Frontal cortex (tissue), 3 donors: ENCODE measurements at regions not wholly inside any gene's neighbourhood (a gene's known extent, or its start where the extent isn't known, plus 50 kb on each side); places are given as distances from the start of the nearest gene placed in this dataset.
"Not testable (repeated sequence)": the region's sequence is repeated elsewhere in the genome, so short reads cannot be mapped to it uniquely, and the experiment has no call there.

Experiments
- DNase-seq, 2 donors: peaks; one replicate each; pipeline ENCODE4 v3.0.0; 2012; ENCODE audit warnings: low spot score in 2 of 2
- FAIRE-seq: peaks from 2 replicates; lab custom pipeline; 2012; peaks lifted over from hg19 to GRCh38; lab: Jason Lieb, UNC
- donor health status: control.
- donor health status: control.
- donor health status: control.

DNA sequence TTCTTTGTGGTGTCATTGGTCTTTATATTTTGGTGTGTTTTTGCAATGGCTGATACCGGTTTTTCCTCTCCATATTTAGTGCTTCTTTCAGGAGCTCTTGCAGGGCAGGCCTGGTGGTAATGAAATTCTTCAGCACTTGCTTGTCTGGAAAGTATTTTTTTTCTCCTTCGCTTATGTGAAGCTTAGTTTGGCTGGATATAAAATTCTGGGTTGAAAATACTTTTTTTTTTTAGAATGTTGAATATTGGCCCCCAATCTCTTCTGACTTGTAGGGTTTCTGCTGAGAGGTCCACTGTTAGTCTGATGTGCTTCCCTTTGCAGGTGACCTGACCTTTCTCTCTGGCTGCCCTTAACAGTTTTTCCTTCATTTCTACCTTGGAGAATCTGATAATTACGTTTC, 82.7 kb downstream of the XCL2 start:
- FAIRE-seq, DNase-seq: not testable (repeated sequence)

DNA sequence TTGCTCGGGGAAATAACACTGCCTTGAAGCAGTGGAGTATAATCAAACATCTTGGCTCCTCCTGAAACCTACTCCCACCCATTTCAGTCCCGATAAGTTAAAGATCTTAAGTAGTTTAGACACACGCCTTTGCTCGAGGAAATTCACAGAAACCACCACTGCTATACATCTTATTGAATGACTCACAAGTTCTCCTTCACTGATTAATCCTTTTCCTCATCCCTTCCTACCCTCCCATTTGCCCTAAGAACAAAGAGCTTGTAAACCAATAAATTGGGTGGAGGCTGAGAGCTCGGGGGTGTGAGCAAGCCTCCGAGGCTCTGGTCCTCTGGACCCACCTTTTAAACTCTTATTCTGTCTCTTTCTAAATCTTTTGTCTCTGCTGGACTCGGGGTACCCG, 86.5 kb downstream of the XCL2 start:
- DNase-seq = not testable (repeated sequence)

DNA sequence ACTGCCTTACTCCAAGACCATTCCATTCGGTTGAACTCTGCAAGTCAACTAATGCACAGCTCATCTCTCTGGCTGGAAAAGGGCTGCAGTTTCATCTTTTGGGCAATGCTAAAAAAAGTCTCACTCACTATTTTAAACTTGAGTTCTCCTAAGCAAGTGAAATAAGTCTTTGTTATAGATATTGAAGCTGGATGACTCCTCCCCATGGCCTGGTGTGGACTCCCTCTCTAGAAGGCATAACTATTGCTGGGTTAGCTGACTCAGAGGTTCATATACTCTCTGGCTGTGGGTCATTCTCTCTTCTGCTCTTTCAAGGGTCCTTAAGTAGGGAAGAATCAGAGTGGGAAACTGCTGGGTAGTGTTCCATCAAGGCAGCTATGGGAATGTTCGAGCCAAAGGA, 88.0 kb downstream of the XCL2 start:
- no peak for DNase-seq
- FAIRE-seq = no peak

More for the DNA sequence above, 86.5 kb downstream of the XCL2 start:
- FAIRE-seq = not testable (repeated sequence)

DNA sequence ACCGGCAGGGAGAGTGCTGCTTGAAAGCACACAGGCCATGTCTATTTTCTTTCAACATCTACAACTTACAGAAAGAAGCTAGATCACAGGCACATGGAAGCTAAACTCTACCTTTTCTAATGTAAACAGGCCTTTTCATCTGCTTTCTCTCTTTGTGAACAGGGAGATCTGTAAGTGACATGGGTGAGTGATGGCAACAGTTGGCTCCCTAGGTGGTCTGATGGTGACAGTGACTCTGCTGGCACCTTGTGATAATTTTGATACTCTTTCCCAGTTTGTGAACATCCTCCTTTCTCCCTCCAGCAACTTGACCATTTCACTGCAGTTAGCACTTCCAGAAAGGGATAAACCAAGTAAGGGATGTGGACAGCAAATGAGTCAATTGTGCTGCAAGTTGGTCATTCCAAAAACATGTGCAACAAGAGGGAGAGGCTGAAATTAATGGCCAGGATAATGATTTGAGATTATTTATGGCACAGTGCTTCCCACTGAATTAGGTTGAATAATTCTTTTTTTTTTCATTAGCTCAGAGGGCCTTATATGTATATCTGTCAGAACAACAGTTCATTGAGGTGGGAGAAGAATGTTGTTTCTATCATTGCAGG, 89.5 kb downstream of the XCL2 start:
- DNase-seq = no peak
- FAIRE-seq = no peak

DNA sequence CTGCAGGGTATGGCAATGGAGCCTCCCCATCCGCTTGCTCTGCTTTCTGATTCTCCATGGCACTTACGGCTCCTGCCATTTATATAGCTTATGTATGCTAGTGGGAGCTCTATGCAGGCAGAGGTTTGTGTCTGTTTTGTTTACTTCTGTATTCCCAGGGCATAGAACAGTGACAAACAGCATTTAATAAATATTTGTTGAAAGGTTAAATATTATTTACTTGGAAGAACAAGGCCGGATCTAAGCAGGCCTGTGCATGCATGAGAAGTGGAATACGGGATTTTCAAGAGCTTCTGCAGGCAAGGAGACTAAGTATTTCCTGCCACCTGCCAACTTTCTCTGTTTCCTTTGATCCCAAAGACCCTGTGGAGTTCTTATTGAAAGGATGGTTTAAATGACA, 90.7 kb downstream of the XCL2 start:
- no peak for FAIRE-seq

DNA sequence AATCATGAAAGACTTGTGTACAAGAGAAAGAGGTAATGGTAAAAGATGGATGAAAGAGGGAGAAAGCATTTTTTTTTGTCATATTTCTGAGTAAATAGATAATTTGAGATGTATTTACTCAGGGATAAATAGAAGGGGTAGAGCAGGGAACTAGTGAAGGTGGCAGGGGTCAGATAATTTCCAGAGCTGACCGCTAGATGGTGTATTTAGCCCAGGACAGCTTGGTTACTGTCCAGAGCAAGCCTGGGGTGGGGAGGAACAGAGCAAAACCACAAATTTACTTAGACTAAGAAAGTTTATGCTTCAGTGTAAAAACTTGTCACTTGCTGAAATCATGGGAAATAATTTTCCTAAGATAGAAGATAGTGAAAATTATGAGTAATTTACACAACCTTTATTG, 91.5 kb downstream of the XCL2 start:
- no peak for FAIRE-seq
- DNase-seq = no peak

More for the DNA sequence above, 90.7 kb downstream of the XCL2 start:
- DNase-seq = no peak

DNA sequence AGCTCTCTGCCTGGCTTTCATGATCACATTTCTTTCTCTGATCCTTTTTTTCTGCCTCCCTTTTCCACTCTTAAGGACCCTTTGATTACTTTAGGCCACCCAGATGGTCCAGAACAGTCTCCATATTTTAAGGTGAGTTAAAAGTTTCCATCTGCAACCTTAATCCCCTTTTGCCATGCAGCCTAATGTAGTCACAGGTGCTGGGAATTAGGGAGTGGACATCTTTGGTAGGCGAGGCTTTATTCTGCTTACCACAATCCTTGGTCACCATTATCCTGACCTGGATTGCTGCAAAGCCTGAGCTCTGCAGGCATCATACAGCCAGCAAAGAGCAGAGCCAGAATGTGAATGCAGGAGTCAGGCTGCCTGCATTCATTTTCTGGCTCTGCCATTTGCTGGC, 95.9 kb downstream of the XCL2 start:
- no peak for FAIRE-seq

DNA sequence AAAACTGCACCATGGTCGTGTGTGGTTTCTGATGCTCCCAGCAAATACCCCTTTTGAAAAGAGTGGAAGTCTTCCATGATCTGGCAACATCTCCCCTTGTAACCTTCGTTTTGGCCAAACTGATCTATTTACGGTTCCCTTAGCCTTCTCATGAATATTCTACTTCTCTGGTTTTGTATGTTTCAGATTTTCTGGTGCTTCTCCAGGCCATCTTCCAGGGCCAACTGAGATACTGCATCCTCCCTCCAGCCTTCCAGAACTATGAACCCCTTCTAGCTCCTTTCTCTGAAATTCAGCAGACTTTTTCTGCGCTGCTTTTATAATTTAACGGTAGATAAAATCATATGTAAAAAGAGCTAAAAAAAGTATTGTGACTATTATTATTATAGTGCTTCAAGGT, 97.7 kb downstream of the XCL2 start:
- FAIRE-seq (no peak), DNase-seq (no peak)

More for the DNA sequence above, 95.9 kb downstream of the XCL2 start:
- DNase-seq = no peak

DNA sequence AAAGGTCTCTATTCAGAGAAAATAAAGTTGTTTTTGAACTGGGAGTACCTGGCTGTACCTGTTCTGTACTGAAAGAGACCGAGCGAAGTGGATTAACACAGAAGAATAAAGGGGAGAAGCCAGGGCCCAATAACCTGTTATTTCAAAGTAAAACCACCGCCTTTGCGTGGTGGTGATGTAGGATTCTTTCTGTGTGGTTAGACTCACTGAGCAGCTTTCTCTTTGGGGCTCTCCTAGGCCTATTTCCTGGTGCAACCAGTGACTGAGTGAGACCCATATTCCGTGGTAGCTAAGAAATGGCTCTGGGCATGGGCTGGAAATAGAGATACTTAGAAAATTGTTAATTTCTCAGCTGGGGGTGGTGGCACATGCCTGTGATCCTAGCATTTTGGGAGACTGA, 99.9 kb downstream of the XCL2 start:
- FAIRE-seq (no peak), DNase-seq (no peak)

DNA sequence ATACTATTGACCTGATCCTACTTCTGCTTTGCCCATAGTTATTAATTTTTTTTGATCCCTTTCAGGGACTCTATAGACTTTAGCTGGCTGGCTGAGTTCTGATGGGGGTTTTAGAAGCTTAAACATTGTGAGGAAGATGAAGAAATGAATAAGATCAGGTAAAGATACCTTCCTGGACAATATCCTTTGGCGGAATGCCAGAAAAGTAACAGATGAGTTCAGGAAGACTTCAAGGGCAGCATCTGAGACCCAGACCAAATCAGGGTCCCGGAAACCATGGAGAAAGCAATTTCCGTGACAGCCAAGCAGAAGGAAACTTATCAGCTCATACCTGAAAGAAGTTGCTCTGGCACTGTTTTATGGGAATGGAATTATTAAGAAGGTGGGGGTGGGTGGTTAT, 100.4 kb downstream of the XCL2 start:
- FAIRE-seq = no peak

DNA sequence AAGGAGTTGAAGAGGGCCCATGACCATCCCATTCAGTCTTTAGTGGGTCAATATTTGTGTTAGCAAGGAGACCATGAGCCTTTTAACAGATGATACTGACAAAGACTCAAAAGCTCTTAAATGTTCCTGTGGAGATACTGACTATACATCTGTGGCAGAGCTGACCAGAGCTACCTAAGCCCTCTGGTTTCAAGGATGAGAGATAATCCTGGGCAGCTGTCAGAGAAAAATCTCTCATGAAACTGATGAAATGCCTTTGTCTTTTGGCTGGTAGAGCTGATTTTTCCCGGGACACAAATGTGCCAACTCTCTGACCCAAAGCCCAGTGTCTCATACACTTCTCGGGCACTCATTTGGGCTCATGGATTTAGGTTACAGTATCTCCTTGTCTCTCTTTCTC, 100.9 kb downstream of the XCL2 start:
- no peak for DNase-seq
- FAIRE-seq = no peak

More for the DNA sequence above, 100.4 kb downstream of the XCL2 start:
- DNase-seq = no peak

DNA sequence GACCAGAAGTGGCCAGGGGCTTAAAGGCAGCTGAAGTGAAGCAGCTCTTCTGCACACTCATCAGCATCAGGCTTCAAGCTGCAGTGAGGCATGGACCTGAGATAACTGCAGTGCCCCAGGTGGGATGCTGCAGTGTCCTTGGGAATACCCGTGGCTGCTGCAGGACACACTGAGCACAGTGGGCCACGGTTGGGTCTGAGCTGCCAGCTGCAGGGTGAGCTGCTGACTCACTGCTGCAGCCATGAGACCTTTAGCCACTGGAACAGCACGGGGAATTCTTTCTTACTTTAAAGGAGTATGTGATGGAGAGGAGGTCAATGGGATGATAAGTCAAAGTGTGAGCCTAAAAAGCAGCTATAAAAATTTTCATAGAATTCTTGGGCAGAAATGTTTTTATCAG, 102.1 kb downstream of the XCL2 start:
- DNase-seq = no peak
- FAIRE-seq = no peak

DNA sequence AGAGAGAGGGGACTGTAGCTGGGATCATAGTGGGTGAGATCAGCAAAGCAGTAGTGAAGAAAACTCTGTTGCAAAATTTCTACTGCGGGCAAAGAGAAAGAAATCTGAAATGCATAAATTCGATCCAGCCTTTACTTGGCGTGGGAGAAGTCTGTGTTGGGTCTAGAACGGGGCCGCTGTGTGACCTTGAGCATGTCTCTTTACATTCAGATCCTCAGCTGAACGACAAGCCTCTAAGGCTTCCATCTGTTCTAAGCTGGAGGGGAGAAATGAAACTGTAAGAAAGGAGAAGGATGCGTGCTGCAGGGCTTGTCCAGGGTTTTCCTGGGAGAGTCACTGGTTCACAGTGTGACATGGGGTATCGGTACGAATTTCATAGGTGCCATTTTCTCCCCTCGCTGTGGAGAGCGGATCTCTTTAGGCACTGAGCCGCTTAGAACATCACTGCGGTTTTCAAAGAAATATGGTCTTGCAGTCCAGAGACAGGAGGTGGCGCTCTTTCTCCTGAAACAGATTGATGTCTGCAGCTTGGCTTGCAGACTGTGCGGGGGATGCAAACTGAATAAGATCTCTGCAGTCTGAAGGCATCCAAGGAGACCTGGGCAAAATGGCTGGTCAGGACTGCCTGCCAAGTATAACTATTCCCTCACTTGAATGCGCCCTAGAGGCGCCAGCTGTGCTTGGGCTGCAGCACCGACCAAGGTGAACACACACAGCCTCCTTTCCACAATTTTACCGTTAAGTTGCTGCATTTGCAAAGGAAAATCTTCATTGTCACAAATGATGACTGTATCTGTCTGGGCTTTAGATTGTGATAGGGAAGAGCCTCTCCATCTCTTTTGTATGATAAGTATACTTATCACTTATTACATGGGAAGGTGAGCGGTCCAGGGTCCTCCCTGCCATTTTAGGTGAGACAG, 104.1 kb downstream of the XCL2 start:
- FAIRE-seq (no peak), DNase-seq (peak in 1 of 2 donors; percentile 28)

DNA sequence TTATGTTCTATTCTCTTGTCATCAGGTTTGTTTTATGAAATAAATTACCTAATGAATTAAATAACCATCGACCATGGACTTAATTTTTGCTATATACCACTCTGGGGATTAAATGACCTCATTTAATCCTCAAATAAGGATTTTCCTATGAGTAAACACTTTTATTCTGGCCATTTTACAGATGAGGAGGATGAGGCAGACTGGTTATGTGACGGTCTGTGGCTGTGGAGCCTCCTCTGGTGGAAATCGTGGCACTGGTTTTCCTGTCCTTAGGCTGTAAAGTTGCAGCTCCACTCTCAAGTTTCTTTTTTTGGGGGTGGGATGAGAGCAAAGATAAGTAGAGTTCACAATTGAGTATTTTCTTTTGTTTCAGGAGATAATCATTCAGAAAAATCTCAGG, 105.2 kb downstream of the XCL2 start:
- no peak for DNase-seq
- no peak for FAIRE-seq

DNA sequence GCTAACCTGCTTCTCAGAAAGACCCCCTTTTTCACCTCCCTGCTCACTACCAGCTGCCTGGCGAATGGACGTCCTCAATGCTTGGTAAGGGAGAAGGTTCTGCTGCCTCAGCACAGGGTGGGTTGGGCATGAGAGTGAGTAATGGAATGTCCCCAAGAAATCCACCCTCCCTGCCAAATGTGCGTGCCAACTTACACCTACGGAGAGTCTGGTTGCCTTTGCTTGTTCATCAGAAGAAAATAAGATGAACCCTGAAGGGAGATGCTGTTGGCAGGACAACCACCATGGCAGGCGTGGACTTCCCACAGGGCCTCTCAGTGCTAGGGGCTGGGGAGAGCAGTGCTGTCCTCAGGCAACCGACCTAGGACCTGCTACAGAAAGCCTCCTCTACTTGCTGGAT, 106.0 kb downstream of the XCL2 start:
- FAIRE-seq = no peak
- no peak for DNase-seq

DNA sequence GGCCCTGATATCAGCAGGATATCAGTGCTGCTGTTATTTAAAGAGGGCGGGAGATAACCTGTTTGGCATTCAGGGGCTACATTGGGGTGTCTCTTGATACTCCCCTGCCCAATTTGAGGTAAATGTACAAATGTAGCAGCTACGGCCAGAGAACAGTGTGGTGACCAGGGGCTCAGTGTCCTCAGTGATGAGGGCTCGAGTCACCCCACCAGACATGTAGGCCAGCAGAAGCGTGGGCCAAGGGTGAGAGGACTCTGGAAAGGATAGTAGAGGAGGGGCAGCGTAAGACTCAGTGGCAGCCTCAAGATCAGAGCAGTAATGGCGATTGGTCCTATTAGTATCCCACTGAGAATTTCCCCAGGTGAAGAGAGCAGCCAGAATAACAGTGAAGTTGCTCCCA, 108.4 kb downstream of the XCL2 start:
- FAIRE-seq (no peak), DNase-seq (no peak)

DNA sequence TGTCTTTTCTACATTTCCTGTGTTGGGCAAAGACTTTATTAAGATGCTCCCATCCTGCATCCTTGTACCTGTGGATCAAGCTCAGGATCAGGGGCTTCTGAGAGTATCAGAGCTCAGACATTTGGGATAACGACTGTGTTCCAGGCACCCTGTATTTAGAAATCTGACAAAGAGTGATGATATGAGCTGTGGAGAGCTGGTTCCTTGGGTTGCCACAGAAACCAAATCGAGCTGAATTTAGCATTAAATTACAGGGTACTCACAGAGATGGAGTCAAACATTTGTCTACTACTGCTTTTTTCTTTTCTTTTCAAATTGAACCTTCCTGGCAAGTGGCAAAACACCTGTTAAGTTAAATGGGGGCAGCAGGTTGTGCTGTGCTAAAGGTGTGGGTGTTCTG, 110.6 kb downstream of the XCL2 start:
- DNase-seq (no peak), FAIRE-seq (no peak)

DNA sequence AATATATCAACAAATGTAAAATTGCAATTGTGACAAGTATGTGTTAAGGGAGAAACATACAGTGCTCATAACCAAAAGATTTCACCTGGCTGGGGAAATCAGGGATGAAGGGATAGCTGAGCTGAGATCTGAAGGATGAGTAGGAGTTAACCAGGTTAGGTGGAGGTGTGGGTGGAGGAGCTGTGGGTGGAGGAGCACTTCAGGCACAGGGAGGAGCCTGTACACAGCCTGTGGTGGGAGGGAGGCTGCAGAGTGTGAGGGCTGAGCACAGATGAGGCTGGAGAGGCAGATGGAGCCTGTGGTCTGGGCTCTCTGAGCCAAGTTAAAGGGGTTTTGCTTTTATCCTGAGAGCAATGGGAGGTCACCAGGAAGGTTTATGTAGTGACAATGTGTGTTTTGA, 111.9 kb downstream of the XCL2 start:
- FAIRE-seq (no peak), DNase-seq (no peak)

DNA sequence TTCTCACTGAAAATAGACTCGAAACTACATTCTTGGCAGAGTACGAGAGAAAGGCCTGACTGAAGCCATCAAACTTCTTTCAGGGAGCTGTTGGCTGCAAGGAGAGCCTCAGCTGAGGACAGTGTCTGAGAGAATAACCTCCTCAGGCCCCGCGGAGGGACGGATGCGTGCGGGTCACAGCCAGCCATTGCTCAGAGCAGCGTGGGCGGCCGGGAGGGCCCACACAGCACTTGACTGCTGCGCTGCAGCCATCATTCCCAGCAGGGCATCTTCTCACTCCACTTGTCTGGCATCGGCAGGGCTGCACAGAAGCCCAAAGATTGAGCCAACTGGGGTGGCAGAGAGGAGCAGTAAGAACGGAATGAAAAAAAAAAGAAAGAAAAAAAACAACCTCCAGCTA, 113.5 kb downstream of the XCL2 start:
- DNase-seq (no peak), FAIRE-seq (no peak)

DNA sequence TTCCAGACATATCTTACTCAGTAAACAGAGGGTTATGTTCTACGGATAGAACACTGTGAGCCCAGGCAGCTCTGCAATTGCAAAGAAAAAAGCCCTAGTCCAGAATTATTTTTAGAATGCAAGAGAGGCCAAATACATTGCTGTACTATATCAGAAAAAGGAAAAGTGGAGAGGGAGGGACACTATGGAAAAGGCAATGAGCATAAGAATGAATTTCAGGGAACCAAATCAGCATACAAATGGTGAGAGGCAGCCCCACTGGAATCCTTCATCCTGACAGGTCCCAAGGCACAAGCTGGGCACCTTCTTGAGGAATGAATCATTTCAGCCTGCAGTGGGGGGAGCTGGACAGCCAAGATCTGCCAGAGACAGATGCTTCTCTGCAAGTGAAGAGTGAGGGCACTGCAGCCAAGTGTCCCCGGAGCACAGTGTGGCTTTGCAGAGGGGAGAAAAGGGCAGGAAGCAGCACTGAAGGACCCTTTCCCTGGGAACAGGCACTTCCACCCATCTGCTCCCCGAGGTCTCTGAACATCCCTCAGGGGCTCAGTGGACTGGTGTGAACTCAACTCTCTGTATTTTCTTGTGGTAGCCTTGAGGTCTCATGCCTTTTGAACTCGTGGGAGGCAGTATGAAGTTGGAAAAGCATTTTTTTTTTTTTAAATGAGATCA, 115.6 kb downstream of the XCL2 start:
- peak in 1 of 2 donors; percentile 30 for DNase-seq
- no peak for FAIRE-seq

DNA sequence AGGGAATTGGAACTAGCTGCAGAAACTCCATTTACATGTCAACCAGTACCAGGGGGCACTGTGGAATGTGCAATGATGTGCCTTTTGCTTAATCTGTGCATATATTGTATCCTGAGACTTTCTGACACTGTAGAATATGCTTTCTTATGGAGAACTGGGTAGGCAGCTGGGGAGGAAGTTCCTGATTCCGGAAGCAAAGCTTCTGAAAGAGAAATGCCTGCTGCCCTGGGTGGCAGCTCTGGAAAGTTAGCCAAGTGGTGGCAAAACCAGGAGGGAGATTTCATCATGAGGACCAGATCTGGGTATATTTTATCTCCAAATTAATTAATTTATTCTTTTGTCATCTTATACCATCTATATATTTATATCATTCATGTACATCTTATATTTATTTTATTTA, 116.7 kb downstream of the XCL2 start:
- FAIRE-seq (no peak), DNase-seq (no peak)
